NCI-H2171 treated with DMSO at 0.1 percent for 48 hours (cell line): ENCODE measurements at regions not wholly inside any gene's neighbourhood (a gene's known extent, or its start where the extent isn't known, plus 50 kb on each side); places are given as distances from the start of the nearest gene placed in this dataset.

Experiments used
- DNase-seq: peaks from one replicate; lab custom pipeline; 2025; lab: John Stamatoyannopoulos, UW

- DNase-seq = peak; percentile 22
Measured at GRCh38 chr20:50343490-50344179, 153.0 kb downstream of the CEBPB start.

- DNase-seq = no peak
Measured at GRCh38 chr20:50344232-50345071, 153.8 kb downstream of the CEBPB start.

GRCh38 chr20:50345712-50346373 lies 155.2 kb downstream of the CEBPB start:
- DNase-seq = peak; percentile 31

- peak; percentile 79 for DNase-seq
Measured at GRCh38 chr20:50346374-50347283, 156.0 kb downstream of the CEBPB start.

GRCh38 chr20:50347284-50348063 lies 156.8 kb downstream of the CEBPB start:
- no peak for DNase-seq

GRCh38 chr20:50348096-50348495 lies 157.5 kb downstream of the CEBPB start:
- no peak for DNase-seq

- DNase-seq = no peak
Measured at GRCh38 chr20:50350510-50351249, 159.5 kb upstream of the PTPN1 start.

- DNase-seq = no peak
Measured at GRCh38 chr20:50351541-50351940, 158.6 kb upstream of the PTPN1 start.

- DNase-seq = no peak
Measured at GRCh38 chr20:50353289-50353961, 156.8 kb upstream of the PTPN1 start.

GRCh38 chr20:50354721-50355589 lies 155.2 kb upstream of the PTPN1 start:
- no peak for DNase-seq

GRCh38 chr20:50355590-50356524 lies 154.3 kb upstream of the PTPN1 start:
- no peak for DNase-seq

- DNase-seq = peak; percentile 96
Measured at GRCh38 chr20:50356525-50356885, 153.7 kb upstream of the PTPN1 start.

- DNase-seq = no peak
Measured at GRCh38 chr20:50356962-50357782, 153.0 kb upstream of the PTPN1 start.

- DNase-seq = no peak
Measured at GRCh38 chr20:50357783-50358161, 152.4 kb upstream of the PTPN1 start.

GRCh38 chr20:50358166-50358565 lies 152.0 kb upstream of the PTPN1 start:
- no peak for DNase-seq

GRCh38 chr20:50358971-50359370 lies 151.2 kb upstream of the PTPN1 start:
- no peak for DNase-seq
